ENCODE measurements at regions not wholly inside any gene's neighbourhood (a gene's known extent, or its start where the extent isn't known, plus 50 kb on each side); places are given as distances from the start of the nearest gene placed in this dataset.

DNA sequence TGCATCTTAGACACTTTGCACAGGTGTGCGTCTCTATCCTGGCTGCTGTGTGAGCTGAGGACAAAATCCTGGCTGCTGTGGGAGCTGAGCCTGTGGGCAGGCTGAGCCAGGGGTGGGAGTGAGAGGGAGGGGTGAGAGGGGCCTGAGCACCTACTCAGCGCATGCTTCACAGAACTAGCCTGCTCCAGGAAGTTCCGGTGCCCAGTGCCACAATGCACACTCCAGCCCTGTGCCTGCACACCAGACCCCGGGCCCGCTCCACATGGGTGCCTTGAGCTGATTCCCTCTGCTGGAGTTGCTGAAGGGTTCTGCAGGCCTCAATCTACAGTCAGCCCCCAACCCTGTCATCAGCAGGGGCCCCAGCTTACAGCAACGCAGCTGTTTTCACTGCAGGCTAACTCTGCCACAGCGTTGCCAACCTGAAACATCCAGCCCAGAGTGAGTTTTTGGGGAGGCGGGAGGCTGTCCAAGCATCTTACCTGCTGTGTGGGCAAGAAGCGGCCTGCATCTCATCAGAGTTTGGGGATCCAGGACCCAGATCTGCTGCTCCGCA is 1377.9 kb downstream of the TBC1D22A start:
- no peak for DNase-seq

DNA sequence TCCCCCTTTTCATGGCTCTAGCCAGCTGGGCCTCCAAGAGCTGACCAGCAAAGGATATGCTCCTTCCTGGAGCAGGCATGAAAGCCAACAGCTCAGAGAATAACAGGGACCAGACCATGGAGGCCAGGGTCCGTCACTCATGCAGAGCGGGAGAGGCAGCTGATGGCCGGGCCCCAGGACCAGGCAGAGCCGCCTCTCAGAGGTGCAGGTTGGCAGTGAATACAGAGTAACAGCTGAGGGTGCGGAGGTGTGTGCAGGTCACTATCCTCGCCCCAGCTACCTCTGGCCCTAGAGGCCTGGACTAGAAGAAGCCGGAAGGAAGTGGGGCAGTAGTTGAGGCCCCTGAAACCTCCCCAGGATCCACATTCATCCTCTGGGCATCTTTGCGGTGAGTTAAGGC is 1377.3 kb downstream of the TBC1D22A start:
- DNase-seq, result no peak

DNA sequence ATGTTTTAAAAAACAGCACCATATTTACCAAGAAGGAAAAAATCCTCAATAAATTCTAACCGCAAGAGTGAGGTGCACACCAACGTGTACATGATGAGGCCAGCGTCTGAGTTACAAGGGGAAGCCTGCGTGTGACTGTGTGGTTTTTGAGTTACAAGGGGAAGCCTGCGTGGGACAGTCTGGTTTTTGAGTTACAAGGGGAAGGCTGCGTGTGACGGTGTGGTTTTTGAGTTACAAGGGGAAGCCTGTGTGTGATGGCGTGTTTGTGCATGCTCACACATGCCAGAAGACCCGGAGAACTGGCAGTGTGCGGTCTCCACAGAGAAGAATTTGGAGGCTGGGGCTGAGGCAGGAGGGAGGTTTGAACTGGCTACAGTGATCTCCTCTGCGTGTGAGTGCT is 1376.4 kb downstream of the TBC1D22A start:
- DNase-seq, result peak in 1 of 2 donors; percentile 85

DNA sequence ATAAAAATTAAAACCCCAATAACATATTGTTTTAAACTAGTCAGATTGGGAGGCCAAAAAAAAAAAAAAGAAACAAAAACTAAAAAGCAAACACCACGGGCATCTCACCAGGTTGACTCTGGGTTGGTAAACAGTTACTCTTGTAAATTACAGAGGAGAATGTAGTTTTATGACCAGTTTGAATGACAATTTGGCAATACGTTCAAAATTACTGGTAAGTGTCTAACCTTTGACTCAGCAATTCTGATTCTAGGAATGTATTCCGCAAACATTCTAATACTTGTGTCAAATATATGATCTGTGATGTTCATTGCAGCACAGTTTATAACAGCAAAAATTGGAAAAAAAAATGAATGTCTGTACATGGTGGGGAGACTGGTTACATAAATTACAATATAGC is 1376.0 kb downstream of the TBC1D22A start:
- no peak for DNase-seq

DNA sequence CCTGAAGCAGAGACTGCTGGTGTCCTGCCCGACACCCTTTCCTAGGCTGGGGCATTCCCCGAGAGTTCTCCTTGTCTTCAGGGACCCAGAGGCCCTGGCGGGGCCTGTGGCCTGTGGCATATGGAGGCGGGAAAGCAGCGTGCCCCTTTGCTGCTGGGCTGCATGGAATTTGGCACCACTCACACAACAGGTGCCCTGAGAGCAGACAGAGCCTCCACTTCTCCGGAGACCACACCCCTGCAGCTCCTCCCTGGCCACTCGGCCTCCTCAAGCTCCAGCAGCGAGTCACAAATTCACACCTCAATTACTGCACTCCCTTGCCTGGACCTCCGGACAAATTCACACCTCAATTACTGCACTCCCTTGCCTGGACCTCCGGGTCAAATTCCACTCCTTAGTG is 1375.2 kb downstream of the TBC1D22A start:
- DNase-seq, result no peak

DNA sequence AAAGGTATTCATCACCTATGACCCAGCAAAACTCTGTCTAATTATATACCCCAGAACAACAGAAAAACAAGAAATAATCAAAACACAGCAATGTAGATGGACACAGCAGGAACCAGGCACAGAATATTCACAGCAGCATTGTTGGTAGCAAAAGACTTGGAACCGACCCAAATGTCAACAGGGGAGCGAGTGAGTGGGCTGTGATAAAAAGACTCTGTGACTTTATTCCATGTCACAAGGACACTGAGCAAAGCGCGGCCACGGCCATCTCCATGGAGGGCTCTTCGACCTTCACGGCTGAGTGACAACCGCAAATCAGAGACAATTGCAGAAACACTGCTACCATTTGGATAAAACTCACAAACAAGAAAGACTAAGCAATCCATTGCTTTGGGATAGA is 1373.1 kb downstream of the TBC1D22A start:
- DNase-seq, result no peak

DNA sequence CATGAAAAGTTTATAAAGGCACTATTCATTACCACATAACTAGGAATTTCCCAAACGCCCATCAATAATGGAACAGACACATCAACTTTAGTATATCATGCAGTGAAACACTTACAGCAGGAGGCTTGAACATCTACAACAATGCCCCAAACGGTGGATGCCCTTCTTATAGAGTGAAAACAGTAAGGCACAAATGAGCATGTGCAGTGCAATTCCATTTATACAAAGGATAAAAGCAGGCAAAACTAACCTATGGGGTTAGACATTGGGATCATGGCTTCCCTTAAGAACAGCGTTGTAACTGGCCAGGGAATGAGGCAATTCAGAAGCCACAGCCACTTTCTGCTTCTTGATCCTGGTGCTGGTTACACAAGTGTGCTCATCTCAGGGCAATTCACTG is 1363.0 kb downstream of the TBC1D22A start:
- DNase-seq, result no peak

DNA sequence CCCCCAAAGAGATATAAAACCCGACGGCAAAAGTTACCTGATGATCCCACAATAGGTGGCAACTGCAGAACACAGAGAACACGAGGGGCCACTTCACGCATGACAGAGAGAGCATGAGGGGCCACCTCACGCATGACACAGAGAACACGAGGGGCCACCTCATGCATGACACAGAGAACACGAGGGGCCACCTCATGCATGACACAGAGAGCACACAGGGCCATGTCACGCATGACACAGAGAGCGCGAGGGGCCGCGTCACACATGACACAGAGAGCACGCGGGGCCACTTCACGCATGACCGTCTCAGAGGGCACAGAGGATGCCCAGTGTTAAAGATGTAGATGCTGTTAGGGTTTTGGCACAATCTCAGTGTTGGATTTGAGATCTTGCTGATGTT is 1359.5 kb downstream of the TBC1D22A start:
- DNase-seq, result no peak

DNA sequence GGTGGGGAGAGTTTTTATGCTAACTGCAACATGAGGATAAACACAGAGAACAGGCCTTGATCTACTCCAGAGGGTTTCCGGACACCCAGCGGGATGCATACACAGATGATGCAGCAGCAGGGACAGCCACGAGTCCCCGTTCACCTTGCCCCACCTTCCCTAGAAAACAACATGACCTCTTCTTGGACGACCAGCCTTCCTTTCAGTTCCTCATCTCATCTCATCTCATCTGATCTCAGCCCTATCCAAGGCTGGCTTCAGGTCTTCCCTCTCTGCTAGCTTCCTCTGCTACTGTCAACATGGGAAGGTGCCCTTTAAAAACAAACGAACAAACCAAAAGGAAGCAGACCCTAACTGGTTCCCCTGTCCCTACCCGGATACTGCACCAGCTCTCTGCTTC is 1356.2 kb downstream of the TBC1D22A start:
- DNase-seq, result no peak

DNA sequence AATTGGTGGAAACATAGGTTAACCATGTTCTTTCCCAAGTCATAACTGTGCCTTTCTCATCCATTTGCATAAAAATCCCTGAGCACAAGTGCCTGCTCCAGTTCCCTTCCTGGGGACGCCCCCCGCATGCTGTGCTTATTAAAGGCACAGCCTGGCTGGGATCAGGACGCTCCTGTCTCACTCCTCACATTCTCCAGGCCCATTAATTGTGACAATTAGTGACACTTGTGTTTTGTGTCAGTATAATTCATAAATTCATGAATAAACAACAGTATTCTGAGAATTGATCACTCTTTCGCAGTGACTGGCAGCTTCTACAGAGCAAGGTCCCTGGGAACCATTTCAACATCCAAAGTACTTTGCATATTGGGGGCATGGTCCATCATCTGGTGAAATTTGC is 1354.4 kb downstream of the TBC1D22A start:
- DNase-seq, result no peak

DNA sequence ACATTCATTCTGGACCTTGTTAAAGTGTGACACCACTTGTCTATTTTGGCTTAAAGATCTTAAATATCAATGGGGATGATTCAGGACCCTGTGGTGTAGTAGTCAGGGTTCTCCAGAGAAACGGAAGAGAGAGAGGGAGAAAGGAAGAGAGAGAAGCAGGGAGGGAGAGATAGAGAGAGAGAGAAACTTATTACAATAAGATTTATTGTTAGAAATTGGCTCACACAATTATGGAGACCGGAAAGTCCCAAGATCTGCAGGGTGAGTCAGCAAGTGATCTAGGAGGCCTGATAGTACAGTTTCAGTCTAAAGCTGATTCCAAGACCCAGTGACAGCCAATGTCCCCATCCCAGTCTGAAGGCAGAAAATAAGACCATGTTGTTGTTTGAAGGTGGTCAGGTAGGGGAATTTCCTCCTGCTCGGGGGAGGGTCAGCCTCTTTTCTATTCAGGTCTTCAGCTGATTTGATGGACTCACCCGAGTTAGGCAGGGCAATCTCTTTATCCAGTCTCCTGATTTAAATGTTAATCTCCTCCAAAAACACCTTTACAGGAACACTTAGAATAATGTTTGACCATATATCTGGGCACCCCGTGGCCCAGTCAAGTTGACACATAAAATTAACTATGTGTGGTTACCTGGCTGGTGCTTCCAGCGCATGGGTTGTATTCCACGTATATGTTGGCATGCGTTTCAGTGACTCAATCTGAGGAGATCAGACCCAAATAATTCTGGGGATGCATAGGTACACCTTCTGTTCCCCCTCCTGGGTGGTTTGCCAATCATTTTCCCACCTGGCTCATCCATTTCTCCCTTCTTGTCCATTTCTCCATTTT is 1350.5 kb downstream of the TBC1D22A start:
- DNase-seq, result peak in 1 of 2 donors; percentile 88

DNA sequence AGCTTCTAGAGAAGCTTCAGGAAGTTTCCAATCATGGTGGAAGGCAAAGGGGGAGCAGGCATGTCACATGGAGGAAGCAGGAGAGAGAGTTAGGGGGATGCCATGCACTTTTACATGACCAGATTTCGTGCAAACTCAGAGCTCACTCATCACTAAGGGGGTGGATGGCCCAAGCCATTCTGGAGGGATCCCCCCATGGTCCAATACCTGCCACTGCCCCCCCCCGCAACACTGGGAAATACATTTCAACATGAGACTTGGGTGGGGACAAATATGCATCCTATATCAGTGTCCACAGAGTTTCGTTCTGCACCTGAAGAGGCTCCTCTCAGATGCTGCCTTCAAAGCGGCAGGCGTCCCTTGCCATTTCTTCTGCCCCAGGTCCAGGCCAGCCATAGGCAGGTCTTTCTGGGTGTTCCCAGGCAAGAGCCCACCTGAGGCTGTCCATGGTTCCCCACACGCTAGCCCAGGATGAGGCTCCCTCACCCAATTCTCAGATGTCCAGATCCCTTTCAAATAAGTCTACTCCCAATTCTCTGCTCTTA is 1344.3 kb downstream of the TBC1D22A start:
- no peak for DNase-seq

DNA sequence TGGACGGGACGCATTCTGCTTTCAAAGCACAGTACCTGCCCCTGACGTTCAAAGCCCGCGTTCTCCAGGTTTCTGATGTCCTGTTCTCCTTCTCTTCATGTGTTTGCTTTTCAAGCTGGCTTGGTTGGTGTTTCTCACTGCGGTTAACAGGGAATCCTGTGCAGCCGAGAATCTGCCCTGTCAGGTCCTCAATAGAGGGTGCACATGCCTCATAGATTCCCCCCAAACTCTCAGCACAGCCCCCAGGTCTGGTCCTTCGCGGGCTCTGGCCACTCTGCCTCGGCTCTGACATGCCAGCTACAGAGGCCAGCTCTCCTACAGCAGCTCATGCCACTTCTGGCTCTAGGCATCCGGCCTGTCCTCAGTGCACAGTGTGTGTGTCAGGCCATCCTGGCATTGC is 1343.8 kb downstream of the TBC1D22A start:
- no peak for DNase-seq

DNA sequence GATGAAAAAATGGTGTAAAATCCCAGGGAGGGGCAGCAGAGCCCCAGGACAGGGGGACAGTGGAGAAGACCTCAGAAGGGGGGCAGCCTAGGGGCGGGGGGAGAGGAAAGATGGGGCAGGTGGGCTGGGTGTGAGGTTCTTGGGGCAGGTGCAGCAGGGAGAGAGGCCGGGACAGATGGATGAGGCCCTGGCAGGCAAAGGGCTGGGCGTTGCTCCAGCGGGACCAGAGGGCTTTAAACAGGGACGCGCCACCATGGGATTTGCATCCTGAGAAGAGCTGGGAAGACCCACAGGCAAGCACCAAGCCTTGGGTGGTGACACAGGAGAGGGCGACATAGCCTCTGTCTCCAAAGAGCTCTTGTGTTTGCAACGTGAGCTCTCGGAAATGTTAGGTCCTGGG is 1342.8 kb downstream of the TBC1D22A start:
- no peak for DNase-seq

DNA sequence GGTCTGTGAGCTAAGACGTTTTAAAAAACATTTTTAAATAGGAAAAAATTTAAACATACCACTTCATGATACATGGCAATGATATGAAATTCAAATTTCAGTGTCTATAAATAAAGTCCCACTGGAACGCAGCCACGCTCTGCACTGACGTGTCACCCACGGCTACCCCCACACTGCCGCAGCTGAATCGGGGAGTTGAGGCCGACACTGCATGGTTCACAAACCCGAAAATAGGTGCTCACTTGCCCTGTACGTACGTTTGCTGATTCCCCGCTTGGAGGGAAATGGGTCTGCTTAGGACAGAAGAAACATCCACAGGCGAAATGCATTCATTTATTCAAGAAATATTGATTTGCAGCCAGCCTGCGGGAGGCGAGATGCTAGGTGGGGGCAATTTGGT is 1342.3 kb downstream of the TBC1D22A start:
- DNase-seq, result no peak

DNA sequence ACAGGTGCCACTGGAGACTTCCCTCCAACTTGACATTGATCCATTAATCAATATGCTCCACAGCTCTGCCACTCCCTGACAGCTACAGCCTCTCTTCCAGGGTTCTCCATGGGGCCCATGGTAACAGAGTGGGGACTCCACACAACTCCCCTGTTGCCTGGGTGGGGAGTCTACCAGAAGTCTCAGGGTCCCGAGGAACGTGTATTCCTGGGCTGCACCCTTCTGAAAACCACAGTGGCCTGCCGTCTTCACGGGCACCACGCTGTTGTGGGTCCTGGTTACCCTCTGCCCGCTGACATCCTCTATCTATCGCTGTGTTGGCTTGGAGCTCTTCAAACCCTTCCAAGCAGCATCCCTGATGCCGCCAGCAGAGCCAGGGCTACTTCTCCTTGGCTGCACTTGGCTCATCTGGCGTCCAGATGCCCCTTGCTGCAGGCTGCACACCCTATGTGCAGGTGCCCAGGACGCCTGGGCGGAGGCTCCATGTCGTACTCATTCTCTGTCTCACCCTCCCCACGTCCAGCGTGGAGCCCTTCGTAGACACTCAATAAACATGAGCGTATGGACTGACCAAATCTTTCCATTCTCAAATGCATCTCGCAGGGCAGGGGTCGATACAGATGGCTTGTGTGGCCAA is 1341.8 kb downstream of the TBC1D22A start:
- DNase-seq, result no peak

DNA sequence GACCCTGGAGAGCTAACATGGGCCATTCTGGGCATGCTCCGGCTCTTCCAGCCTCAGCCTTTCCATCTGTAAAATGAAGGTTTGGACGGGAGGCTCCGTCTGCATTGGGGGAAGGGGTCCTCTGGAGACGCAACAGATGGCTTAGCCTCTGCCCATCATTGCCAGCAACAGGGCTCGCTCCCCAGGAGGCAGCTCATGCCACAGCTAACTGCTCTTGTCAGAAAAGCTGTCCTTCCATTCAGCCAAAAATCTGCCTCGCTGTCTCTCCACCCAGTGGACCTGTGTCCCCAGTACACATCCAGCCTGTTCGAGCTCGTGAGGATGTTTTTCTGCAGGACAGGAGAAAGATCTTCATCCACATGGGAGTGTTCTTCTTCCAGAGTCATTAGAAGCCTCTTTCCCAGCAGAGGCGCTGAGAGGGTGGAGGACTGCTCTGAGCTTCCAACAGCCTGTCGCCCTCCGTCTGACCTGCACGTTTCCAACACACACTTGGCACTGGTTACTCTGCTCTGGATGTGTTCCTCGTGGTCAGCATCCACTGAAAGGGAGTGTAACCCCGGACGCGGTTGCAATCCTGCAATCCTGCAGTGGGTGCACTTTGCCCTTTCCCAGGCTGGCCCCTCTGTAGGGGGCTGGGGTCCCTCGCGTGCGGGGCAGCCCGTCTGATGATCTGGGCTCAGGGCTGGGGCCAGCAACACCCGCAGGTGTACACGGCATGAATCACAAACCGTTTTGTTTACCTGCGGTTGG is 1340.9 kb downstream of the TBC1D22A start:
- DNase-seq, result no peak

DNA sequence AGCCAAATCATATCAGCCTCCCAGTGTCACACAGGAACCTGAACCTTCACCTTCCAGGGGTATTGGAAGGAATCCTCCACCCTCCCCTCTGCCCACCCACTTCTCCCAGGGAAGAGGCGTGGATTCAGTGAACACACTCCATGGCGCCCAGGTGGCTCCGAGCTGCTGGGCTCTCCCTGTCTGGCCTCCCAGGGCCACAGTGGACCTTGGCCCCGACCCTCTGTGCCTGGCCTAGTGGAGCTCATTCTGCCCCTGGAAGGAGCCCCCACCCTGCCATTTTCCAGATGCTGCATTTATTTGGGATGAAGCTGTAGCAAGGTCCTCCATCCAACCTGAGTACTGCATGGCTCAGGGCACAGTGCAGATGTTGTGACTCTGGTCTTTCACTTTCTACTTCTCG is 1340.1 kb downstream of the TBC1D22A start:
- no peak for DNase-seq

DNA sequence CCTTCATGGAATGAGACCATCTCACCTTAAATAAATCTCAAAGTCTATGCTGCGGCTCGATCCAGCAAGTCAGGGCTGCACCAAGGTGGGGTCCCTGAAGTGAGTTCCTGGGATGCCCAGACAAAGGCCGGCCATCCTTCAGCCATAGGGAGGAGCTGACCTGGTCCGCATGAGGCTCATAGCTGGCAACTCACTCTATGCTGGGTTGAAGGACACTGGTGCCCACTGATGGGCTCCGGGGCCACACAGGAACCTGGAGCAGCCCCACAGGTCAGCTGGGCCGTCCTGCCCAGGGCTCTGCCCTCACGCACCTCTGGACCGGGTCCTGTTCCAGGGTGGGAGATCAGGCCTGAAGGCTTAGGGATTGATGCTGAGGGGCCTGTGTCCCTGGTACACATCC is 1339.3 kb downstream of the TBC1D22A start:
- no peak for DNase-seq

DNA sequence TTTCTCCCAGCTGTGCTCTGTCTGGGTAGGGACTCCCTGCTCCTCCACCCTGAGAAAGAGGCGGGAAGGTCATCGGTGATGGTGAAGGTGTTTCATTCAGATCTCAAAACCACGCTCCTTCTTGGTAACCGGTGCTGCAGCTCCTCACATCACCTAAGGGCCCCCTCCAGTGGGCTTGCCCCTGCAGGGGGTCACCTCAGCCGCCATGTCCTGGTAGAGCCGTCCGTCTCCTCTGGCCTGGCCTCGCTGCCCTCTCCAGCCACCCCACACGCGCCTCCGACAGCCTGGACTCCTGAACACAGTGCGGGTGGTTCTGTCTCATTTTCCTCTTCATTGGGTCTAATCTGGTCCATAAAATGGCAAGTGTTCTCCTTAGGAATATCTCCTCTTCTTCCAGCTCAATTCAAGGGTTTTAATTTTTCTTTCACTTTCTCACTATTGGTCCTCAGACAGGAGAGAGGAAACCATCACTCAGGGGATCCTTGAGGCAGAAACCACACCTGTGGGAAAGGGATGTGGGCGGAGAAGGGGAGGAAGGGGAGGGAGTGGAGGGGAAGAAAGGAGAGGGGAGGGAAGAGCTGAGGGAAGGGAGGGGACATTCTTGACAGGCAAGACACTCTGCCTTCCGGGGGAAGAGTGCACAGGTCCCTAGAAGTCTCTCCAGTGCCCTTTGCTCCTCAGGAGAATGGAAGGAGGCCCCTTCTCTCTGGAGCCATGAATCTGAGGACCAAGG is 1338.4 kb downstream of the TBC1D22A start:
- DNase-seq, result no peak

DNA sequence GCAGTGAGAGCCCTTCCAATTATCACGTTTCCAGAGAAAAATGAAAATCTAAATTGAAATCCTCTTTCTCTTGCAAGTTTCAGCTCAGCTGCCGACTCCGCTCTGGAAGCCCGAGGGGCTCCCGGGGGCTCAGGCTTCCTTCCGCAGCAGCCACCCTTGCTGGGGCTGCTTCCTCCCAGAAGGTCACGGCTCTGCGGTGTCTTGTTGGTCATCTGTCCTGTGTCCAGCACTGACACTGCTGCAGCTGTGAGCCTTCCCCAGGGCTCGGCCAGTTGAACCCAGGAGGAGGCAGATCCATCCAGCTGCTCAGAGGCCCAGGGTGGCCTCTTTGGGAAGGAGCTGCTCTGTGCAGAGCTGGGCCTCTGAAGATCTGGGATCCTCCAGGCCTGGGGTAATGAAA is 1337.2 kb downstream of the TBC1D22A start:
- DNase-seq, result no peak

DNA sequence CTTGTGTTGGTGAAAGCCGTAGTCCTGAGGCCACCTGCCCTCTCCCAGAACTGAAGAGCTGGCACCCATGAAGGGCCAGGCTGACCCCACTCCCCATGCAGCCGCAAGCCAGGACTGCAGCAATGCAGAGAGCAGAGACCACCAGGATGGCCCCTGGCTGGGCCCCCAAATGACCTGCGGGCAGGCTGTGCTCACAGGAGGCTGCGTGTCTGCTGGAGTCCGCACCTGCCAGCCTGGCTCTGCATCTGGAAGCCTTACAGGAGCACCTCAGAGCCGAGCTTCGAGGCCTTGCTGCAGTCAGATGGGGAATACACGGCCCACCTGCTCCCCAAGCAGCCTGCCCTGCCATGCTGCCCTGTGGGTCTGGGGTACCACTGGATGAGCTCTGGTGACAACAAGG is 1336.8 kb downstream of the TBC1D22A start:
- no peak for DNase-seq

DNA sequence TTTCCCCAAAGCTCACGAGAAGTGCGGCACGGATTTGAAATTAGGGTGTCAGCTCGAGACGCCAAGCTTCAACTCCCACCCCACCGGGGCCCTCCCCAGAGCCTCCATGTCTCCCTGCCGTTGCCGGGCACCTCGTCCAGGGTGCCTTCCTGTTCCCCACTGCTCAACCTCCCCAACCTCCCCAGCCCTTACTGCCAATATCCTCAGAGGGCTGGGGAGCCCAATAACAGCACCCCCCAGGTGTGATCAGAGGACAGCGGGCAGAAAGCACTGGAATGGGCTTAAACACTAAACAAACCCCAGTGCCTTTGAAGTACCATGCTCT is 1336.4 kb downstream of the TBC1D22A start:
- DNase-seq, result no peak

Data from bone marrow (tissue), 2 donors.